G401.6 (cell line): ENCODE measurements at regions not wholly inside any gene's neighbourhood (a gene's known extent, or its start where the extent isn't known, plus 50 kb on each side); places are given as distances from the start of the nearest gene placed in this dataset.

Source experiments
- FAIRE-seq: peaks from 2 replicates; lab custom pipeline; 2012; peaks lifted over from hg19 to GRCh38; lab: Jason Lieb, UNC

DNA sequence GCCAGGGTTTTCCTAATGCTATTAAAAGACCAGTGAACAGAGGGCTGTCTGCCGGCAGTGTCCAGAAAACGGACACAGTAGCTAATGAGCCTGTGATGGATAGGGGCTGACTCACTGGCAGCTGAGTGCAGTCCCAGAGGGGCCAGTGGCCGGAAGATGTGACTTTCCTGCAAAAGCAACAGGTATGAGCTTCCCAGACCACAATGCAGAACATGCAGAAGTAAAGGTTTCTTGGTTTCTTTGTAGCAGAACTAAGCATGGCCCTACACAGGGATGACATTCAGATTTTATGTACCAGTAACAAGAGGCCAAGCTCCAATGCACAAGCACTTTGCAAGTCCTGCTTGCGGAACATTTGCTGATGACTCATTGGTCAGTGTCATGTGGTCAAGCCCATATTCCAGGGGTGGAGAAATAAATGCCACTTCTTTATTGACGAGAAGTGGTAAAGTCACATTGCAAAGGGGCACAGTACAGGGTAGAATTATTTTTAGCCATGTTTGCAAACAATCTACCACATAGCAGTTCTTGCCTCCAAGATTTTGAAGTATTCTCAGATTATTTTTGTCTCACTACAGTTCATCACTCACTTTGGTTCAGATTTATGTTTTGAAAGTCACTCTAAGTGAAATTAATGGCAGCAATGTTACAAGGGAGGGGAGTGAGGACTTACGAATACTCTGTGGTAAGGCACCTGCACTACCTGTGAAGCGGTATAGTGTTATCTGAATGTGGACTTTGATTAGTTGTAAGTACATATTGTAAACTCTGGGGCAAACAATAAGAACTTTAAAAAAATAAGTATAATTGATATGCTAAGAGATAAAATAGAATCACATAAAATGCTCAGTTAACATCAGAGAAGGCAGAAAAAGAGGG lies 263.3 kb downstream of the ABHD5 start:
- no peak for FAIRE-seq

DNA sequence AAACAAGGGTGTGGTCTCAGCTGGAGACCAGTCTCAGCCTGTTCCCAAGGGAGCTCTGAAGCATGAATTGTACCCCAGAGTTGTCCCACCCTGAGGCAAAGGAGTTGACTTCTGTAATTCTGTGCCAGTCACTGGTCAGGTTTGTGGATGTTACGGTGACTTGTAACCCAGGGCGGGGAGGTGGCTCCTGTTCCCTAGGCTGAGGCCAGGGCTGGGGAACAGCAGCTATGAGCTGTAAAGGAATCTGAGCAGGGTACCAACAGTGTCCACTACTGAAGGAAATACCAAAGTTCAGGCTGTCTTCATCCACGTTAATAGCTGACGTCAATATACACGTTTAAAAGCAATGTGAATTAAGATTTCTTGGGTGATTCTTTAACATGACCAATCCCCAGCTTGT lies 266.2 kb downstream of the ABHD5 start:
- no peak for FAIRE-seq

DNA sequence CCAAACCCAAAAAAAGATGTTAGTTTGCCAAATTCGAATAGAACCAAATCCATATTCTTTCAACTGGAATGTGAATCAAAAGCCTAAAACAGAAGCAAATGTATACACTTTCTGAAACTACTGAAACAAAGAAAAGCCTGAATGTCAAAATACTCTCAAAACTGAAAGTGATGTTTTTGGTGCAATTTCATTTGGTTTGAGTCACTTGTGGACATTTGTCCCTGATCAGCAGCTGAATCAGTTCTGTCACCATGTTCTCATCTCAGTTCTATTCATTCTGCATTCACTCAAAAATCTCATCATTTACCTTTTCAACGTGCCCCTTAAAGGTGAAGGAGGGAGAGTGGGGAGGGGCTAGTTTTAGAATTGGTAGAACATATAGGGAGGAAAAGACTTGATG lies 266.8 kb downstream of the ABHD5 start:
- no peak for FAIRE-seq

DNA sequence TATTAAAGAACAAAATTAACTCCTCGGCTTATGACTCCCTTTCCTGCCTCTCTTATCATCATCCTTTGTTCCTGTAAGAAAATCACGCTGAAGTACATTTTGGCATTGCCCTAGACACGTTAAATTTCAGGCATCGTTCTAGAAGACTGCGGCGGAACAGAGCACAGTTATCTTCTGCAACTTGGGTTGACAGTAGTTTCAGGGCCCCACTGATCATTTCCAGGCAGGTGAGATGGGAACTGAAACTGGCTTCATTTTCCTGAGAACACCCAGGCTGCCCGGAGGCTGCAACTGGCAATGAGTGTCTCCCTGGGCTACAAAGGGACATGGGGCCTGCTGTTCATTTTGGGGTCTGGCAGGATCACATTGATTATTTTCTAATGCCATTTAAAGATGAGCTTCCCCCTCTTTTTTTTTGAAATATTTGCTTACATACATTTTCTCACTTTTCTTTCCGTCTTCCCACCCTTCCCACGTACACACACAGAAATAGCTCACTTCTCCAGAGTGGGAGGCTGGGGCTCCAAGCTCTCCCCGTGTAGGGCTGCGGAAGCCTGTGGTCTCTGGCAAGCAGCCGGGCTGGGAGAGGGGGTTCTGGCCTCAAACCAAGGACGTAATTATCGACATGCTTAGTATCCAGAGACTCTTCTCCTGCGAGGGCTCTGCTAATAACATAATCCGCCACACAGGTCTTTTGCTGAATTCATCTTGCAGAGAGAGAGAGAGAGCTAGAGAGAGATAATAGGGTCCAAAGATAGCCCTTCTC lies 267.4 kb downstream of the ABHD5 start:
- no peak for FAIRE-seq

DNA sequence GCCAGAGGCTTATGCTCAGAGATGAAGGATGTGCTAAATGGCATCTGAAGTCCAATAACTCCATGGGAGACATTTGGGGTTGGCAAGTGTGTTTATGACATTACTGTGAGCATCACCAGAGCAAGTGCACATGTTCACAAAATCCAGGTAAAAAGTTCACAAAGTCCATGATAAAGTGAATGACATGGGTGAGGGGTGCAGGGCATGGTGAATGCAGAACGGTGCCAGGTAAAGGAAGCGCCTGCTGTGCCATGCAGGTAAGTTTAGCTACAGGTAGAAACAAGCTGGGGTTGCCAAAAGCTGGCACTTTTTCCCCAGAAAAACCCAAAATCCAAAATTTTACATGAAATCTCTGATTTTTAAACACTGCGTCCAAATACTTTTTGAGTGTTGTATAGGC lies 268.2 kb downstream of the ABHD5 start:
- no peak for FAIRE-seq

DNA sequence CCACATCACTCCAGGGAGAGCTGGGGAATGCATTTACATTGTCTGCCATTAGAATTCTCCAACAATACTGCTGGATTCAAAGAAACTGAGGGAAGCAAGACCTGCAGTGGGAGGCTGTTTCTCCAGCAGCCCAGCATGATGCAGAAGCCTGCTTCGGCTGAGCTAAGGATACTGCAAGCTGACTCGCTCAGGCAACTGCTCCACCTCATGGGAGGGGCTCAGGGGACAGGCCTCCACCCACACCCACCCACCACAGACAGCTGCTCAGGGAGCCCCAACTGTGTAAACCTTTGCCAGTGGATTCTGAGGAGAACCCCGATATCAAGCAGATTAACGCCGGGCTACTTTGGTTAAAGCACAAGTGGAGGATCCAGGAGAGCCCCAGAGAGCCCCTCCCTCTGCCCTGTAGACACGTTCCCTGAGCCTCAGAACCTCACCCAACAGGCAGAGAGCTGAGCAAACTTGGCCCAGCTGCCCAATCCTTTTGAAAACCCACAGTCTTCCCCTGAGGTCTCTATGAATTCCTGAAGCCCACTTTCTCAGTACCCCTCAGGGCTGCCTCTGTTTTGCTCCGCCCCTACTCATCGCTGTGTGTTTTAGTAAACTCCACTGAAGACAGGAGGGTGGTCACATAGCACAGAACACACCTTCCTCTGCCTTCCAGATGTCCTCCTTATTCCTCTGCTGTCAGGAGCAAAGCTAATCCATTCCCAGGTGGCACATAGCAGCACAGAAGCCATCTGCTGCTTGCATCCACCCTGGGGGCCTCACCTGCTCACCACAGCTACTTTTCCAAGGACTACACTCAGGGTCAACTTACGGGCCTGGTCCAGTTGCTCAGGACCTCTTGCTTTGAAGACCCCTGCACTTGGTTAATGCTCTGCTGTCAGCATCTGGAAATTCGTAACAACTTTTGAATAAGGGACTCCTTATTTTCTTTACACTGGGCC lies 269.0 kb downstream of the ABHD5 start:
- FAIRE-seq = no peak

DNA sequence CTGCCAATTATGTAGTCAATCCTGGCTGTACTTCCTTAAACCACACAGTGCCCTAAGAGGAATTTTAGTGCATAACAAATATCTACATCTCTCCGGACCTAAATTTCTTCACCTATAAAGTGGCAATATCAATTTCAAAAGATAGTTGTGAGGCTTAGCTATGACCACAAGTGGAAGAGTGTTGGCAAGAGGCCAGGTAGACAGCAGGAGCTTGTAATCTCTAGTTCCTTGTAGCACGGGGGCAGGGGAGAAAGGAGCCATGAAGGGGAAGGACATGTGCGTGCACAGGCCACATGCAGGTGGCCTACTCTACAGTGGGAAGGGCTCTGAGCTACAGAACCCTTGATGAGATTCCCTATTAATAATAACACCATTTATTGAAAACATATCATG lies 269.7 kb downstream of the ABHD5 start:
- no peak for FAIRE-seq

DNA sequence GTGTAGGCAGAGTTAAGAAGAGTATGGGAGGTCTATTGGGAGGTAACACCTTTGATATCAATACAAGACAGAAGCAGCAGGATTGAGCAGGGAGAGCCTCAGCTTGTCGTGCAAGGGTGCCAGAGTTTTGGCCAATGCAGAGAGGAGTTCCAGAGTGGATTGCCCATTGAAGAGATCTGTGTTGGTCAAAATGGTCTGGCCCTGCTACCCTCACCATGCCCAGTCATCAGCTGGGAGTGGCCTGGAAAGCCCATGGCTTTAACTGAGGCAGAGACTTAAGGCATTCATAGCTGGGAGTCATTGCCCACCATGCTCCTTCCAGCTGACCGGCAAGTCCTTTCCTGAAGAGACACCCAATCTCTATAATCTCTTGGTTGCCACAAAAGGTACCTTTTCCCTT lies 271.3 kb downstream of the ABHD5 start:
- FAIRE-seq = no peak

DNA sequence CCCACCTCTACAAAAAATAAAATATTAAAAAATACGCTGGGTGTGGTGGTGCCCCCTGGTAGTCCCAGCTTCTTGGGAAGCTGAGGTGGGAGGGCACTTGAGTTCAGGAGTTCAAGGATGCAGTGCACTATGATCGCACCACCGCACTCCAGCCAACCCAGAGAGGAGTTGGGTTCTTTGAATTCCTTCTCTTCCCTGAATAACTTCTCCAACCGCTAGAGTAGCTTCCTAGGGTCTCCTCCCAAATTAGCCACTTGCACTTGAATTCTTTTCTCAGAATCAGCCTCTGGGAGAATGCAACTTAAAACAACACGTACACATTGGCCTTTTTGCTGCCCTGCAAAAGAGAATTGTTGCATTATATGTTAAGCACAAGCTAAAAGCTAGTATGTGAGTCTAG lies 272.5 kb downstream of the ABHD5 start:
- no peak for FAIRE-seq

DNA sequence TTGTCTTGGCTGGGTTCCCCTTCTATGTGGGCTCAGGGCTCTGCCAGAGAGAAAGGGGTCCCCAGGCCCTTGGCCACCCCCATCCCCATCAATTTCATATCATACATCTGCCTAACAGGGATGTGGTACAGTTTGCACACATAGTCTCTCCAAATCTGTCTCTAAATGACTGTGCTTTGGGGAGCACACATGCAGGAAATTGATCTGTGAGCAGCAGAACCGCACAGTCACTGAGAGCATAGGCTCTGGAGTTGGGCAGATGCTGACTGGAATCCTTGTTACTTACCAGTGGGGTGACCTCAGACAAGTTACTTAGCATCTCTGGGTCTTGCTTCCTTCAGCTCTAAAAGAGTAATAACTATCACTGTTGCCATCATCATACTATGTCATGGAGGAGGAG lies 273.9 kb downstream of the ABHD5 start:
- no peak for FAIRE-seq

DNA sequence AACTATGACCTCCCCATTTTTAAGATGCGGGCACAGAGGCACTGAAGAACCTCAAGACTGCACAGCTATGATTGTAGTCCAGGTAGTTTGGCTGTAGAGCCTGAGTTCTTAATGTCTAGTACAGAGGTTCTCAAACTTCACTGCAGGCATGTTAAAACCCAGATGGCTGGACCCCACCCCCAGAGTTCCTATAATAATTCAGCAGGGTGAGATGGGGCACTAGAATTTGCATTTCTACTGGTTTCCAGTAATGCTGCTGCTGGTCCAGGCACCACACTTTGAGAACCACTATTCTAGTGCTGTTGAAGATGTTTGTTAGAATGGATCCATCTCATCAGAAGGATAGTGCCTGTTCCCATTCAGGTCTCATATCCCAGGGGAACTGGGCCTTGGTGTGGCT lies 274.9 kb downstream of the ABHD5 start:
- FAIRE-seq = no peak

DNA sequence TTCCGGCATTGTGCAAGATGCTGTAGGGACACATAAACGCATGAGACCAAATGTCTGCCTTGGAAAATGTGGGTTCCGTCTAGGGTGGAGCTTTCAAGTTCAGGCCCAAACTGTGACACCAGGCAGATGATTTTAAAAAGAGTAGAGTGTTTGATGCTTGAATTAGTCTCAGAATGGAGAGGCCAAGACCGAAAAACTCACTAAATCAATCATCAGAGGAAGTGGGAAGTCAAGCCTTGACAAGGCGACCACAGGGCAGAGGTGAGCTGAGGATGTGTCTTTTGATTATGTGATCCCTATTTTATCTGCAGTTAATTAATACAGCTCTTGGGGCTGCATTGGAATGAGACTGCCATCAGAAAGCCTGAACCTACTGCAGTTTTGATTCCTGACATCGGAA lies 275.4 kb downstream of the ABHD5 start:
- FAIRE-seq = no peak

DNA sequence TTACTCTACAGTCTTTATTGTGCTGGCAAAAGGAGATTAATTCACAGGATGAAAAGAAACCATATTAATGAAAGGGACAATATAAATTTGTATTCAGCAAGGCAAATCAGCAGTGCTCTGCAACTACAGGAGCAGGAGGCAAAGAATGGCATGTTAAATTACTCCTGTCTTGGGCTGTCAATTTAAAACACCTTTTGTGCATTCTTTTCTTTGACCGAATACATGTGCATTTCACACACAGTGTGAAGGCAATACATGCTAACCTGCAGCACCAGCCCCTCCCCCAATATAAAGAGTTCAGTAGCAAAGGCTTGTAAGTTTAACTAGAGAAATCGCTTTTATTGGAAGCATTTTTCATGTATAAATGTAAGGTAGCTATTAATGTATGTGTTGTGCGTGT lies 275.2 kb upstream of the TOPAZ1 start:
- FAIRE-seq = no peak

DNA sequence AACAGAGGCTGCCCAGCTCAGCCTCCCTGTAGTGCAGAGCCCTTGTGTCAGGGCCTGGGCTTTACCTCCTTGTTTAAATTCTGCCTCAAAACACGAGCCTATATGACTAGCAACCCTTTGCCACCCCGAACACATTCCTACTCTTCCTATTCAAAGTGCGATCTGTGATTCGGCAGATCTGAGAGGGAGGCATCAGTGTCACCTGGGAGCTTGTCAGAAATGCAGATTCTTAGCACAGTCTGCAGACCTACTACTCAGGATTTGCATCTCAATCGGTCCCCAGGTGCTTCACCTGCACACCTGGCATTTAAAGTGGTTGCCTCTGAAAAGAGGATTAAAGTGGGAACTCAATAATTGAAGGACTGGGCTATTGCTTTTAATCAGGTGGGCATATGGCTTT lies 273.2 kb upstream of the TOPAZ1 start:
- FAIRE-seq = no peak

DNA sequence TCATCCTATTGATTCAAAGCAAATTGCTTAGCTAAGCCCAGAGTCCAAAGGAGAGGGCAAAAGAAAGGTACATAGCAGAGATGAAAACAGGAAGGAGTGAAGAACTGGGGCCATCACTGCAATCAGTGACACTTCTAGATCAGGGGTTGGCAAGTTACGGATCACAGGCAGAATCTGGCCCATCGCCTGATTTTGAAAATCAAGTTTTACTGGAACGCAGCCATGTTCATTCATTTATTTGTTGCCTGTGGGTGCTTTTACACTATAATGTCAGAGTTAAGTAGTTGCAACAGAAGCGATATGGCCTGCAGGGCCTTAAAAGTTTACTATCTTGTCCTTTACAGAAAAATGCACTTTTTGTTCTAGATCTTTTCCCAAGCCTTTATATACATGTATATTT lies 271.7 kb upstream of the TOPAZ1 start:
- no peak for FAIRE-seq

DNA sequence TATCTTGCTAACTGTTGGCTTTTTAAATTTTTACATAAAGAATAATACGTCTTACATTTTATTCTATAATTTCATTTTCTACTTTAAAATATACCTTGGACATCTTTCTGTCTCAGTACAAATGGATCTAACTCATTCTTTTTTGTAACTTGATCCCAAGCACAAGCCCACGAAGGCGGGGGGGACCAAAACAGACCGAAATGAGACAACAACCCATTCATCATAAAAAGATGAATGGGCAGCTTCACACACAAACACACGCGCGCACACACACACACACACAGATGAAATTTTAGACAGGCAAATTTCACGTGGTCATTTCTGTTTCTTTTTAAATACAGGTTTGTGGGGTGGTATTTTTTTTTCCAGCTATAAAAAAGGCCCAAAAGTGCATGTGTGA lies 271.3 kb upstream of the TOPAZ1 start:
- no peak for FAIRE-seq

DNA sequence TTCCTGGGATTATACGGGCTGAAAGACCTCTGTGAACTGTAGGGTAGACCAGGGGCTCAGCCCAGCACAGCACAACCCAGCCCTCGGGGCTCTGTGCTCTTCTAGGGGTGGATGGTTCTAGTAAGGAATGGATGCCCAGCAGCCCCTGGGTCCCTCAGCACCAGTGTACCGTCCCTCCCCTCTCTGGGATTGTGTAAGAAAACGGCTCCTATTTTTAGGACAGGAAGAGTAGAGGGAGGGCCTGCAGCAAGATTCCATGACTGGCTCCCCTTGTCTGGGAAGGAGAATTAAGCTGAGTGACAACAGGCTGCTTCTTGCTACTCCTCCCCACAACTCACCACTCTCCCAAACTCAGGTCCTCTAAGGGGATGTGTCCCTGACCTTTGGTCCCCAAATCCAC lies 270.8 kb upstream of the TOPAZ1 start:
- no peak for FAIRE-seq

DNA sequence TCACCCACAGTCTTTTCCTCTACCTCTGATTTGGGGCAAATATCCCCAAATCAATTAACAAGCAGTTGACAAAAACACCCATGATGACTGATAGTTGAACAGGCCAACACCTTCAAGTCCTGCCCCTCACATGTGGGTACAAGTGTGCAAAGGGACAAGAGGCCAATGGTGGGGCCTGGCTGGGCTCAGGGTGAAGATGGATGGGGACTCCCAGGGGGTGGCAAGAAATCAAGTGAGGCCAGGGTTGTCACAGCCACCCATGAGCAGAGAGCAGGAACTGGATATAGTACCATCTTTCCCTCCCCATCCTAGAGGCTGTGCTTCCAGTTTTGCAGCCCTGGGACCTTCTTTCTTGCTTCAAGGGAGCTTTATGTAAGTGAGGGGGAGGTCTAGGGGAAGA lies 270.2 kb upstream of the TOPAZ1 start:
- no peak for FAIRE-seq

DNA sequence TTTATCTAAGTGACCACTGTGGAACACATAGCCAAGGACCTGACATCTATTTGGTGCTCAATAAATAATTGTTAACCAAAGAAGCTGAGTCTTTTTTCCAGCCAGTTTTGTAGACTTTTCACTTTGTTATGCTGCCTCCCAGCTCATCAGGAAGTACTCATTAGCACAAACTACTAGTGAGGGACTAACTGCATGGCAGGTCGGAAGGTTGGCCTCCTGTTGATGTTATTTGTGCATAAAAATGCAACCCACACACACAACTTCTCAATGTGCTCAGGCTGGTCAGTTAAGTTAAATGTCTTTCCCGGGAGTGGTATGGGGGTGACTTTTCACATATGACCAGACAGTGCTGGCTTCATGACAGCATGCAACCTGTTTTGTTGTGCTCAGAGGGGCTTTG lies 263.0 kb upstream of the TOPAZ1 start:
- FAIRE-seq = no peak

DNA sequence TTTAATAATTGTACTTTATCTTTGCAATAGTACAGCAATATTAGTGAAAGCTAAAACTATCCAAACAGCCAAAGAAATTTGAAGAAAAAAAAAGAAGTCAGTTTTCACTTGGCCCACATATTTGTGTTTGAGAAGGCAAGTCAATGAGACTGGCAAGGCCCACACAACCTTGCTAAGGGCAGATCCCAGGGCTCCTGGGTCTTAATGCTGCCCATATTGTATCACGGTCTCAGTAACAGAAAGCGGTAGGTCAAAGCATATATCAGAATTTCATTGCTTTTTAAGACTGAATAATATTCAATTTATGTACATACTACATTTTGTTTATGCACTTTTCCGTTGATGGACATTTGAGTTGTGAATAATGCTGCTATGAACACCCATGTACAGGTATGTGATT lies 262.0 kb upstream of the TOPAZ1 start:
- FAIRE-seq = no peak

DNA sequence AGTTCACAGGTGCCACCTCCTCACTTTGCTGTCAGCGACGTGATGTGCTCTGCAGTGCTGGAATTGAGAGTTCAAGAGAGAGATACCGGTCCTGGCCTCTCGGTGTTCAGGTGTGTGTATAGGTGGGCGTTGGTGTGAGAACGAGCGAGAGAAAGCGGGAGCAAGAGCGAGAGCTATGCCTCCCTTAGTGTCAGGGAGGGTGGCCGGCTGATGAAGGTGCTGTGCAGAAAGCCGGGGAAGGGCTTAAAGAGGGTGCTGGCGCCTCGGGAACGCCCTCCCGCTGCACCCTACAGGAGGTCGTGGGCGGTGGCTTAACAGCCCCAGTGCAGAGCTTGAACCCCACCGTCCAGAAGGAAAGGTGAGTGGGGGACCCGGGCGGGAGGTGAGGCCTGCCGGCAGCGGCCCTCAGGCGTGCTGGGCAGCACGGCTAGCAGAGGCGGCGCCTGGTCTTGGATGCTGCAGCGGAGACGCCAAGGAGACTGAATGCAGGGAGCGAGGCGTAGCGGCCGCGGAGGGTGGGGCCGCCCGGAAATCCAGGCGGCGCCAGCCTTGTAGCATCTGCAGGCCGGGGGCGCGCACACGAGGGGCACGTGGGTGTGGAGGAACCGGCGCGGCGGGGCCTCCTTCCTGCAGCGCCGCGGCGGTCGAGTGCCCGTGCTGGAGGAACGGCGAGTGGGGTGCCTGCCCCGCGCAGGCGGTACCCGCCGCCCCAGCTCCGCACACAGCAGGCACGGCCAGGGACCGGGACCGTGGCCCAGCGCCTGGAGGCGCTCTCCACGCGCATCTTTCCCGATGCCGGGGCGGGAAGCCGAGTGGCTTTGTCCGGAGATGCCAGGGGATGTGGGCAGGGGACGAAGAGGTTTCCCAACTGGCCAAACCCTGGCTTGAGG lies 246.8 kb upstream of the TOPAZ1 start:
- no peak for FAIRE-seq
